Femur (tissue), 1 donor: ENCODE measurements at regions not wholly inside any gene's neighbourhood (a gene's known extent, or its start where the extent isn't known, plus 50 kb on each side); places are given as distances from the start of the nearest gene placed in this dataset.
A peak's percentile ranks its signal among the peaks of the same experiment; 100 is the strongest.

Experiments used
- DNase-seq: peaks from one replicate; pipeline ENCODE4 v3.0.0-alpha.2; 2017

DNA sequence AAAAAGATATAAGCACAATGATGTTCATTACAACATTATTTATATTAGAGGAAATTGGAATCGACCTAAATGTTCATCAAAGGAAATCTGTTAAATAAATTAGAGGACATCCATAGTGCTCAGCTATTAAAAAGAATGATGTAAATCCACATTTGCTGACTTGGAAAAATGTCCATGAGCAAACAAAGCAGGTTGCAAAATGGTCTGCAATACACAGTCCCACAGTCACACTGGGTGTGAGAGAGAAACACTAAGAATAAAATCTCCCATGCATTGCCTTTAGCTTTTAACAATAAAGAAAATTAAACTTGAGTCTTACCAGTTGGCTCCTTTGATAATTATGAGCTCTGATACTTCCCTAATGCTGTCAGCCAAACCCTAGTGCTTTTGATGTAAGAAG is 811.1 kb upstream of the SALL3 start:
- DNase-seq = no peak

DNA sequence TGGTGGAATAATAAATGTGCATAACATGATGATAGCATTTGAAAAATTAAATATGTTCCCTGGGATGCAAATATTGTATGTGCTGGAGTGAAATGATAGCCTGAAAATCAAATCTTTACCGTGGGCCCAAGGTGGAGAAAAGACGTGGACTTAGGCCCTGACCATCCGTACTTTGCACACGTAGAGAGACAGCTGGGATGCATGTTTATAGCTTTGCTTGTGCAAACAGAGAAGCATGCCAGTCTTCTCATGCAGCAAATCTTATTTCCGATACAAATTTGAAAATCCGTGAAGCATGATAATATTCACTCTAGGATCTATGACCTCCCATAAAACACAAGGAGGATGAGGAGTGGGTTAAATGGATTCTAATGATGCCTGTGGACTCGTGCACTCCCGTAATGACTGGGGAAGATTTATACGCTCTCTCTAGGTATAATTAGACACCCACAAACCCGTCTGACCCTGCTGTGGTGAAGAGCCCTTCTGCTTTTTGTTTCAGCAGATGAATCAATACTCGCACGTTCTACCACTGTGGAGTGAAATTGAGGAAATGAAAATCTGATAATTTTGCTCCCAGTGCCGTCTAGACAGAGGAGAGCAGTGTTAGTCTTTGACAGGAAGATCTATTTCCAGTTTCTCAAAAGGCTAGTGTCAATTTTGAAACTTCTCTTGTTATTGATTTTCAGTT is 810.3 kb upstream of the SALL3 start:
- DNase-seq = no peak

DNA sequence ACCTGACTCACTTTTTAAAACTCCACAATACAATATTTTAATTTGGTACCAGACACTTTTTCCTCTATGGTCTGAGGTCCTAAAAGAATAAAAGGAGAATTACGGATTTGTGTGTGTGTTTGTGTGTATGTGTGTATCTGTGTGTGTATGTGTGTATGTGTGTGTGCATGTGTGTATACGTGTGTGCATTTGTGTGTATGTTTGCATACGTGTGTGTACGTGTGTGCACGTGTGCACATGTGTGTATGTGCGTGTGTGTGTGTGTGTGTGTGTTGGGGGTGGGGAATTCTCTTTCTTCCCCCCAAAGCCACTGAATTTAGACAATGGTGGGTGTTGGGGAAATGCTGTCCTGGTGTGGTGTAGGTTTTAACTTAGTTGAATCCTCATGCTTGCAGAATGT is 807.7 kb upstream of the SALL3 start:
- DNase-seq = no peak

DNA sequence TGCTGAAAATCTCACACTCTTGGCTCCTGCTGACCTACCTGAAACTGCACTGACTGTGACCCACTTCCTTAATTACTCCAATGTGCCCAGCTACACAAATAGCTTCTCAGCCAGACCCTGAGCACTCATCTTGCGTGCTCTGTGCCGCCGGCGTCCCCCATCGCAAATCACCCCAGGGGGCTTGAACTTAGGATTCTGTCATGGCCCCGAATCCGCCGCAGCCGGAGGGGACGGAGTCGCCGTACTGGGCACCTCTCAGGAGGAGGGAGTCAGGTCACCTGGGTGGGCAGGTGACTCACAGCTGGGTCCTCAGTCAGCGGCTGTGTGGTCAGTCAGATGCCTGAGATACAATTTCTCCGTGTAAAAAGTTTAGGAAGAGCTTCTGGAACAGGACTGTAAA is 804.9 kb upstream of the SALL3 start:
- no peak for DNase-seq

DNA sequence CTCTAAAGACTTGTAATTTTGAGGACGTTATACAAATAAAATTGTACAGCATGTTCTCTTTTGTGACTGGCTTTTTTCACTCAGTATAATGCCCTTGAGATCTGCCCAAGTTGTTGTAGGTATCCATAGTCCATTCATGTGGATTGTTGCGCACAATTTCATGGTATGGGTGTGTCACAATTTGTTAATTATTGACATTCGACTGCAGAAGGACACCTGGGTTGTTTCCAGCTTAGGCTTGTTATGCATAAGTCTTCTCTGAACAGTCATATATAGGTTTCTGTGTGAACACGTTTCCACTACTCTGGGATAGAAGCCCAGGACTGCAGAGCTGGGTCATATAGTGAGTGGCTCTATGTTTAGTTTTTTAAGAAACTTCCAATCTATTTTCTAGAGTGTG is 800.8 kb upstream of the SALL3 start:
- no peak for DNase-seq

DNA sequence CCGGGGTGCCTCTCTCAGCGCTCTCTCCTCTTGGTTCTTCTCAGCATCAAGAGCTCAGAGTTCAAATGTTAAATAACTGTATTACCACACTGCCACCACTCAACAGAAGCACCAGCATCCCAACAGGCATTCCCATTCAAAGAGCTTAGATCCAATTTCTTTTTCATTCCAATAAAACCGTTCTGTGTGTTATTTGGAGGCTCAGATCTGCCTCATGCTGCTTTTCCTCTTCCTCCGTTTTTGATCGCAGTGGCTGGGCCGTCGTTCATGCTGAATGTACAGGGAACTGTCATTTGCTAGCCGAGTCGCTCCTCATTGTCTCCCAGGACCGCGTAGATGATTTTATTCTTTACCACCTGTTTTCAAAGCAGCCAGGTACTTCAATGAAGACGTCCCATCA is 798.9 kb upstream of the SALL3 start:
- no peak for DNase-seq

DNA sequence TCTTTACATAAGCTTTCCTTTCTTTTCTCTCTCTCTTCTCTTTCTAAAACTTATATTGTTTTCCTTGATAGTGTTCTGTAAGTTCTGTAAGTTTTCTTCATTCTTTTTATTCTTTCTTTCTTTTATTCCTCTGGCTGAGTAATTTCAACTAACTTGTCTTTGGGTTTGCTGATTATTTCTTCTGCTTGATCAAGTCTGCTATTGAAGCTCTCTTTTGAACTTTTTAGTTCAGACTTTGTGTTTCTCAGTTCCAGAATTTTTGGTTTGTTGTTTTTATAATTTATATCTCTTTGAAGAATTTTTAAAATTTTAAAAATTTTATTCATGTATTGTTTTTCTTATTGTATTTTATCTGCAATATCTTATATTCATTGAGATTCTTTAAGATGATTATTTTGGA is 795.8 kb upstream of the SALL3 start:
- no peak for DNase-seq

DNA sequence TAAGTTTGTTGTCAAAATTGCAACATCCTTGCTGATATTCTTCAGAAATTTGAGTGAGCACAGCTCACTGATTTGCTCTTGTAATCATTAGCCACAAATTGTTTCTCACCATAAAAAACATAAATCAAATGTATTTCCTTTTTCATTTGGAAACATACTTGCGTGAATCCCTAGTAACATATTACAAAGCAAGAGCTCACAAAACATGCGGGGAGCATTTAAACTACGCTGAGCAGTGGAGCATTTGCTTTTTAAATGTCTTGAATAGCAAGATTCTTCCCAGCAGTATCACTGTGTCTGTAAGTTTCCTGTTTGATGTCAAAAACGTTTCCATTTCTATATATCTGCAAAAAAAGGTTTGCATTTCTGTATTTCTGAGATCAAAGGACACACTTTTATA is 788.3 kb upstream of the SALL3 start:
- DNase-seq = no peak

DNA sequence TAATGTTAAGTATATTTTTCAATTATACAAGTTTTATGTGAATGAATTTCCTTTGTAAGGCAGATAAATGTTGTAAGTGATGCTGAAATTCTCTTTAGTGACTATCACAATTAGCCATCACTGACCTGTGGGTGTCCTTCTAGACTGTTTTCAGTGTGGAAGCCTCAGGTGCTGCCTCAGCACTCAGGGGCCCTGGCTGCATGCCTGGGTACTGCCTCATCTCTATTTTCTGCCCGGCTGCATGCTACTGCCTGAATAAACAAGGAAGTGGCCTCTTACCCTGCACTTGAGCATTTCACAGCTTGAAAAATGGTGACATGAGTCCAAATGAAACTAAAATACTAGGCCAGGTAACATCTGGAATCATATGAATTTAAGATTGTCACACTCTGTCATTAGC is 787.6 kb upstream of the SALL3 start:
- DNase-seq = peak; percentile 31

DNA sequence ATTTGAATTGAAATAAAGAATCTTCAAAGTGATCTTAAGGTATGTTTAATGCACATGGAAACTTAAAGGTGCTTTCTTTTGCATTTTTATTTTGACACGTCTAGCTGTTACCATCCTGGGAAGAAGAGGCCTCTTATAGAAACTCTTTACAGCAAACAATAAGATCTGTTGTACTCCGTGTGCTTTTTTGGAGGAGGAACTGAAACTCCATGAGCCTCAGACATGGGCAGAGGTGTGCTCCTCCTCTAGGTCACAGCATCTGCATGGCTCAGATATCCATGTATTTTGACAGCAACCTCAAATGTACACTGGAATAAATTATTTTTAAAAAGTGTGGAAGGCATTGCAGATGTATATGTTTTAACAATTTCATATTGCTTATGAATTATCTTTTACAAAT is 783.3 kb upstream of the SALL3 start:
- DNase-seq = no peak

DNA sequence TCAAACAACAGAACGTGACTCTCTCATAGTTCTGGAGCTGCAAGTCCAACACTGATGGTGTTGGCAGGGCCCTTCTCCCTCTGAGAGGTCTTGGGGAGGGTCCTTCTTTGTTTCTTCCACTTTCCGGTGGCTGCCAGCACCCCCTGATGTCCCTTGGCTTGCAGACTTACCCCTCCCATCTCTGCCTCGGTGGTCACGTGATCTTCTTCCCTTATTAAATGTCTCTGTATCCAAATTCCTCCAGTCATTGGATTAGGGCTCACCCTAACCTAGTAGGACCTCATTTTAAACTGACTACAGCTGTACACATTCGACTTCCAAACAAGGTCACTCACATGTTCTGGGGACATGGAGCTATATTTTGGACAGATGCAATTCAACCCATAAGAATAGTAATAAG is 780.6 kb upstream of the SALL3 start:
- DNase-seq = no peak

DNA sequence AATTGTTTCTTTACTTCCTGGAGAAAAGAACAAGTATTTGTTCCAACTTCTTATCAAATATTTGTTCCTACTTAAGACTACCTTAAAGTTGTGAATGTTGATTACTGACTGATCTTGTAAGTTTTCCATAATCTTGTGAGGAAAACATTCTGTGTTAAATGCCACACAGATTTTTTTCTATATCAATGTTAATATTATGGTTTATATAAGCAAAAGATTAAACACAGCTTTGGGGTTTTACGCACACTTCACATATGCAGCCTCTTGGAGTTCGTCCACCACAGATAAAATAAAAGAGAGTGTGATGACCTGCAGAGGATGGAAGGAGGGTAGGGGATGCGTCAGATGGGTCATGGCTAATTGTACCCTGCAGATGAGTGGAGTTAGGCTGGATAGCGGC is 780.0 kb upstream of the SALL3 start:
- no peak for DNase-seq

DNA sequence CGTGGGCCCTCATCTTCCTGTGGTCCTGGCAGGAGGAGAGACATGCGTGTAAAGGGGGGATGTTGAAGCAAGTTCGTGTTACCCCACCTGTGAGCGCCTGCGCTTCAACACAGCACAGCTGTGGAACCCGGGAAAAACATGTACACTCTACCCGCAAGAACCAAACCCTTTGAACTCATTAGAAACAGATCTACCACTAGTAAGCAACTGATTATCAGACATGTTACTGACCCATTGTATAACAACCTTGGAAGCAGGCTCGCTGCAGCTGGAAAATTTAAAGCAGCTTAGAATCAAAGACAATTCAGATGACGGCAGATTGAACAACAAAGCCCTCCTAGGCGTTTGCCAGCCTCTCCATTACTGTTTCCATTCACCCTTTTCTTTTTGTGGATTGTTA is 771.7 kb upstream of the SALL3 start:
- no peak for DNase-seq

DNA sequence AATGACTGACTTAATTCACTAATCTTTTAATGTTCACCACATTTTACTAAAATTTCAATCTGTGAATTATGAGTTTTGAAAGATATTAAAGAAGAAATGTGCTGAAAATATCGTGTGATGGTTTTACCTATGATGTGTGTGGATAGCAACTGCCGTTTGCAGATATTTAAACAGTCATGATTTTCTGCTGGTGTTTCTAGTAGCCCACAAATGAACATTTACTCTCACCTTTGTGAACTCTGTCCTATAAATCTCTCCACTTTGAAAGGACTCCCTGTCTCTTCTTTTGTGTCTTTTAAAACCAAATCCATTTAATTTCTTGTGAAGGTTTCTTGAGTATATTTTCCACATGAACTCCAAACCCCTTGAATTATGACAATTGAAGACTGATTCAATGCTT is 771.2 kb upstream of the SALL3 start:
- DNase-seq = no peak

DNA sequence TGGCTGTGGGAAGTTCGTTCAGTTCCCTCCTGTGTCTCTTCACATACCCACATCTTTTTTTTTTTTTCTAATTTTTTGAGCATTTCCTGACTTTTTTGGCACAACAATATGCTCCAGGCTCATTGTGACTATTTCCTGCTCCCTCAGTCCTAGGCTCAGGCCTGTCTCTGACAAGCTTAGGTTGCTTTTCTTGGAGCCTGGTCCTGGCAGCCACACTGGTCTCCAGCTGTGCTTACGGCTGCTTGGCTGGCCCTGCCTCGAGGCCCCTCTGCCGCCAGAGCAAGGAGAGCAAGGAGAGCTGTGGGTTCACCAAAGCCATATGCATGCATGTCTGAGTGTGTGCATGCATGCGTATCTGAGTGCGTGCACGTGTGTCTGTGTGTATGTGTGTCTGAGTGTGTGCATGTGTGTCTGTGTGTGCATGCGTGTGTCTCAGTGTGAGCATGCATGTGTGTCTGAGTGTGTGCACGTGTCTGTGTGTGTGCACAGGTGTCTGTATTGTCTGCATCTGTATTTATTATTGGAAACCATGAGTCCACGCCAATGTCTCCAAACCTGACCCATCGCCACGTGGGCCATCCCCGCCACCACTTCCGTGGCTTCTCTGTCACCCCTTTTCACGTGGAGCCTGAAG is 766.1 kb upstream of the SALL3 start:
- peak; percentile 64 for DNase-seq

DNA sequence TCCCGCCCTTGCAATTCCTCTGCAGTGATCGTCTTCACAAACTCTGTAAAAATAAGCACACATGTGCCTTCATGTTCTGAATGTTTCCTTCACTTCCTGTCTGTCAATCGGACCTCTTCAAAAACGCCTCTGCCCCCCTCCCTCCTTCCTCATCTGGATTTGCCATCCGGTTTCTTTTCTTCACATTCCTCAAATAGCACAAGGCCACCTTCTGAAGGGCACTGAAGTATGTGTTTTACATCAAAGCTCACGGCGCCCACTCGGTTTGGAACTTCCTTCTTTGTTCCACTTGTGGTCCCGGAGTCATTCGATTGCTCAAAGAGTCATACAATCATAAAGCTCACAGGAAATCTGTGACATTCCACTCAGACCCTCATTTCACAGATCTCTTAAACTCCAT is 758.1 kb upstream of the SALL3 start:
- no peak for DNase-seq

DNA sequence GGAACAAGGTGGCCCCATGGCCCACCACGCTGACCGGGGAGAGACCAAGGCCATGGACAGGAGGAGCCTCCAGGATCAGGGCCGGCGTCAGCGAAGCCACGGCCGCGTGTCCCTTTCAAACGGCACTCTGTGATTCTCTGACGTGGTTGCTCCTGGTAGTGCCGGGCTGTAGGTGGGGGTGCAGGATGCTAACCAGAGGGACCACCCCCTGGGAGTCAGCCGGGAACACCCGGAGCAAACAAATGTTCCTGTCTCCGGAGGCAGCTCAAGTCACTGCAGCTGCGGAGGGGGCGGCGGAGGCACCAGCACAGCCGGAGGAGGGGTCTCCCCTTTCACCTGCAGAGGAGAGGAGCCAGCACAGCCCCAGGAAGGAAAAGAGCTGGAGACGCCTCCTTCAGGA is 750.6 kb upstream of the SALL3 start:
- DNase-seq = no peak

DNA sequence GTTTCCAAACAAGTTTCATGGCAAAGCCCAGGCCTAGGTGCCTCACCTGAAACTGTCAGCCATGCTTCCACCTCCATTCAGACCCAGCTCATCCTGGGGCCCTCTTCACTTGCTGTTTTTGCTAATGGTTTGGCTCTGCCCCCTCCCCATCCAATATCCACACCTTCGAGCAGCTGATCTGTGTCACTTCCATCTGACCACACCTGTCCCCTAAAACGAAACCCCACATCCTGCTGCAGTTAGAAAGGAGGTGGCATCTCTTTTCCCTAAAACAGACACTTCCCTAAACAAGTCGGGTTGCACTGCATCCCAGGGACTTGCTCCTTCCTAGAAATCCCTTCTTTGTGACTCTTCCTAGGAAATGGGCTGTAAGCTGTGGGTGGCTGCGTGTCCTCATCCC is 748.7 kb upstream of the SALL3 start:
- no peak for DNase-seq

DNA sequence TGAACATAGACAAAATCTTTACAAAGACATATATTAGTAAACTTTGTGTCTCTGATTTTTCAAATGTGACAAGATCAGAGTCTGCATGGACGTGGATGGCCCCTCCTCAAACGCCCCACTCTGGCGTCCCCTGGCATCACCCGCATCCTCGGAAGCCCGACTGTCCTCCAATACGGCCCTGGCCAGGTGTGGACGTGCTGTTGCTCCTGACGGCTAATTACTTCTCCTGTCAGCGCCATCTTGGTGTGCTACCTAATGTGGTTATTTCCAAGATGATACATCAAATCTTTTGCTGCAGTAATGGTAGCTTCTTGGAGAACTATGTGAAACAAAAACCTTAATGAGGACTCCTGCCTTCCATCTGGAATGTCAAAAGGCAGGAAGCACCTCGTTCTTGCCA is 747.4 kb upstream of the SALL3 start:
- no peak for DNase-seq

DNA sequence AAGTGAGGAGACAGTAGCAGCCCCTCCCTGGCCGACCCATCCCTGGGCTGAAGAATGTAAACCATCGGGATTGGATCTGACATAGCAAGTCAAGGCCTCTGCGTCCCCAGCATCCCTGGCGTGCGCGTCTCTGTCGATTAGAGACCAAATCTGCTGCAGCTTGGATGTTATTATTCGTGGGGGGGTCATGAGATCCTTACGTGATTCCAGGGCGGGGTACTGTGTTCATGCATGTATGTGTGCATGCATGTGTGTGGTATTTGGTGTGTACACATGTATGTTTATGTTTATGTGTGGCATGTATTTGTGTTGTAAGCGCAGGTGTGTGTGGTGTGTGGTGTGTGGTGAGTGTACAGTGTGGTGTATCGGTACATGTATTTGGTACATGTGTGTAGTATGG is 741.8 kb upstream of the SALL3 start:
- DNase-seq = no peak

DNA sequence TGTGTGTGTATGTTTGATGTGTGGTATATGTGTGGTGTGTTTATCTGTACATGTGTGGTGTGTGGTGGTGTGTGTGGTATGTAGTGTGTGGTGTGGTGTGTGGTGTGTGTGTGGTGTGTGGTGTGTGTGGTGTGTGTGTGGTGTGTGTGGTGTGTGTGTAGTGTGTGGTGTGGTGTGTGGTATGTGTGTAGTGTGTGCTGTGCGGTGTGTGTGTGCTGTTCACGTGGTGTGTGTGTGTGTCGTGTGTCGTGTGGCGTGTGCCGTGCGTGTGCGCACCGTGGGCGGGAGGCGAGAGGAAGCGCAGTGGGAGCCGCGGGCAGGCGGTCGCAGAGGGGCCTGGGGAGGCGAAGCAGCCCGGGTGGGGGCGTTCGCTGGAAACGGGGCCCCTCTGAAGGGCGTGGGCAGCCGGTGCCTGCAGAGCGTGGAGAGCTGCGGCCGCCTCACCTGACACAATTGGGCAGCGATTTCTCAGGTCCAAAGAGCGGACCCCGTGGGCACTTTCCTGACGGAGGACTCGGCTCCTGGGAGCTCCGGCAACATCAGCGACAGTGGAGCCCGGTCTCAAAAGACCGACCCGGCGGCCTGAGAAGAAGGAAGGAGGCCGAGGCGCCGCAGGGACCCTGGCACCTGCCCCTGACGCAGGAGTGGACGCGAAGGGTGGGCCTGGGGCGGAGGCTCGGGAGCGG is 741.1 kb upstream of the SALL3 start:
- no peak for DNase-seq

DNA sequence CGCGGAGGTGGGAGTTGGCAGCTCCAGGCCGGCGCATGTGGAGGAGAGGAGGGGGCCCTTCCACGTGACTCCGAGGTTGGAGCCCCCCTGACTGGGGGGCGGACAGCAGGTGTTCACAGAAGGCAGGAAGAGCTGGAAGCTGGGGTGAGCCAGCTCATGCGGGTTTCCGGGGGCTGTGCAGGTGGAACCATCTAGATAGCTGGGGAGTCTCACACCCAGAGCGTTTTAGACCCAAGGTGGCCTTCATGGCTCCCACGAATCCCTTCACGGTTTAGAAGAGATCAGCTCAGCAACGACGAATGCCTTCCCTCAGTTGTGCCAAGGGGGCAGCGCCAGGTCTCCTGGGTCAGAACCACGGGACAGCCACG is 740.5 kb upstream of the SALL3 start:
- no peak for DNase-seq

DNA sequence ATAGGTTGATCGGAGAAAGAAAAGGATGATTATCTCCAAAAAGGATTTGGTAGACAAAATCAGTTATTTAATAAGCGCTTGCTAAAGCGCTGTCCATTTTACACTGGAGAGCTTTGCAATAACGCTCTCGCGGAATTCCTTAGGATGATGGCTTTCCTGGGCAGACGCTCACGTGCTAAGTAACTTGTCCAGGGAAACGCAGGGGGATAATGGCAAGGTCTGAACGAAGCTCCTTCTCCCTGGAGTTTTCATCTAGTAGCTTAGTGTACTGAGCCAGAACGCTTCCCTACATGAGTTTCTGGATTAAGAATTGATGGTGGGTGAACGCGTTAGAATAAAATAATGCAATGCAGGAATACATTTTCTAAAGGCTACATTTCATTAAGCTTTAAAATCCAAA is 739.5 kb upstream of the SALL3 start:
- DNase-seq = no peak

DNA sequence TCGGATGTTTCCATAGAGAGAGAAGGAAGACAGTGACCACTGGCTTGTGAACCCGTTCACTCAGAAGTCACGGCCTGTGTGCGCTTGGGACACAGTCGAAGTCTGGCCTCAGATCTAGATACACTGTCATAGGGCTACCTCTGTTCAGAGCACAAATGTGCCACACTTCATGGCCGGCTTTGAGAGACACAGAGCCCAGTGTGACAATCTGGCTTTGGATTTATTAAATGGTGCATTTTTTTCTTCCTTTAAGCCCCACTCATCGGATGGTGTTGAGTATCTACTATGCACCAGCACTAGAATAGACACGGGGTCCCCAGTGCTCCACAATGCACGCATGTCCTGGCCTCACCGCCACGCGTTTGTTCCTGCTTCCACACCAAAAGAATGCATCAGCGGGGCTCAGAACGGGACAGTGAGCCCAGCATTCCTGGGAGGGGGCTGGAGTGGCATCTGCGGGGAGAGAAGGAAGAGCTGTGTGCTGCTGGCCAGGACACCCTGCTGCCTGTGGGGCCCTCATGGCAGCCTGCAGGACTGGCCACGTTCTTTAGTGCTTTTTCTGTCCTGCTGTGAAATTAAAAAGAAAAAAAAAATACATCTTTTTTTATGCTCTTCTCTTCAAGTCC is 738.9 kb upstream of the SALL3 start:
- no peak for DNase-seq
